K562 (cell line): ENCODE measurements at regions not wholly inside any gene's neighbourhood (a gene's known extent, or its start where the extent isn't known, plus 50 kb on each side); places are given as distances from the start of the nearest gene placed in this dataset.

Source experiments
- ATAC-seq: fragments of 200-7000 bp; cut with Tn5 transposase; 3 replicates; pipeline ENCODE4 v1.9.1; 2020; ENCODE audit warnings: moderate library complexity
- BruUV-seq: library from RNA; stranded (reverse); fragments of 400-500 nt; replicated peaks from 2 replicates; lab custom pipeline; 2021; lab: Mats Ljungman, UMichigan
- CTCF ChIA-PET: fragments of 300-600 bp; formaldehyde crosslinking; extraction: SDS; loops from one replicate; lab custom pipeline; 2021; ENCODE audit warnings: low intra/inter-chr PET ratio; lab: Yijun Ruan, JAX
- POLR2A ChIA-PET: fragments of 300-600, 350-650 bp; sonication (Branson Sonifier 250); formaldehyde crosslinking; extraction: SDS; loops from one replicate; lab custom pipeline; 2021; ENCODE audit warnings: antibody characterized with exemption, inconsistent platforms; lab: Yijun Ruan, JAX
- DNase-seq, 4 experiments: peaks; one replicate each; pipeline versions ENCODE4 v3.0.0 to v3.0.0-alpha.2; 2011 to 2018; ENCODE audit warnings: low spot score in 3 of 4, mixed read lengths in 3 of 4; ENCODE audit errors: extremely low read depth in 1 of 4
- FAIRE-seq: peaks from 2 replicates; lab custom pipeline; 2011; peaks lifted over from hg19 to GRCh38; lab: Jason Lieb, UNC
- H2AFZ ChIP-seq: 2 replicates; pipeline ENCODE4 v1.6.0; 2011; ENCODE audit warnings: low read depth, low read length, control low read depth, inconsistent platforms
- H3K27ac ChIP-seq: fragments of 200-600 bp; 3 replicates; pipeline ENCODE4 v1.8.0; 2011; ENCODE audit warnings: low read depth, mild to moderate bottlenecking, control low read depth, inconsistent platforms, low read length, moderate library complexity, mixed read lengths; ENCODE audit errors: extremely low read depth
- H3K27me3 ChIP-seq, 2 experiments: fragments of 300-600 bp in 1 of 2; 2 replicates in 1 of 2; 3 replicates in 1 of 2; pipeline versions ENCODE4 v1.6.0 to v1.8.0; 2011; ENCODE audit warnings: inconsistent platforms in 2 of 2, low read length in 2 of 2, mild to moderate bottlenecking in 1 of 2, mixed read lengths in 1 of 2, moderate library complexity in 1 of 2; ENCODE audit not compliant: control insufficient read depth in 2 of 2, insufficient read depth in 2 of 2
- H3K36me3 ChIP-seq: fragments of 300-600 bp; 3 replicates; pipeline ENCODE4 v1.8.0; 2011; ENCODE audit warnings: mild to moderate bottlenecking, low read length, inconsistent platforms; ENCODE audit not compliant: control insufficient read depth, insufficient read depth
- H3K4me1 ChIP-seq, 2 experiments: fragments of 200-600 bp in 1 of 2; replicated peaks in 1 of 2; 2 replicates in 1 of 2; 3 replicates in 1 of 2; pipeline versions ENCODE4 v1.5.1 to v1.8.0; 2011; ENCODE audit warnings: inconsistent platforms in 2 of 2, low read length in 2 of 2, mild to moderate bottlenecking in 1 of 2, mixed read lengths in 1 of 2, moderate library complexity in 1 of 2; ENCODE audit not compliant: control insufficient read depth in 2 of 2, insufficient read depth in 2 of 2
- H3K4me2 ChIP-seq: 2 replicates; pipeline ENCODE4 v1.6.1; 2011; ENCODE audit warnings: low read length, control low read depth, inconsistent platforms, mixed read lengths; ENCODE audit not compliant: insufficient read depth
- H3K4me3 ChIP-seq: fragments of 200-600 bp; sonication (generic), shearing (Covaris generic); 2 replicates; pipeline ENCODE4 v1.5.1; 2016; ENCODE audit warnings: control low read depth, inconsistent platforms
- H3K79me2 ChIP-seq: fragments of 200-600 bp; 3 replicates; pipeline ENCODE4 v1.8.0; 2011; ENCODE audit warnings: low read length, inconsistent platforms; ENCODE audit not compliant: control insufficient read depth, insufficient read depth
- H3K9ac ChIP-seq, 2 experiments: 2 replicates each; pipeline versions ENCODE4 v1.6.0 to v1.6.1; 2011; ENCODE audit warnings: low read depth in 2 of 2, low read length in 2 of 2, control low read depth in 1 of 2, inconsistent platforms in 1 of 2, mild to moderate bottlenecking in 1 of 2, mixed read lengths in 1 of 2; ENCODE audit not compliant: insufficient read depth in 1 of 2
- H3K9me1 ChIP-seq: one replicate; pipeline ENCODE4 v1.6.0; 2011; ENCODE audit warnings: inconsistent platforms, mild to moderate bottlenecking, low read length, moderate library complexity; ENCODE audit not compliant: control insufficient read depth, insufficient read depth
- H3K9me3 ChIP-seq: replicated peaks from 2 replicates; pipeline ENCODE4 v1.5.1; 2011; ENCODE audit warnings: low read depth, low read length, inconsistent platforms; ENCODE audit not compliant: control insufficient read depth, insufficient read depth
- H4K20me1 ChIP-seq: replicated peaks from 2 replicates; pipeline ENCODE4 v1.6.1; 2011; ENCODE audit warnings: low read length, inconsistent platforms, mixed read lengths; ENCODE audit not compliant: control insufficient read depth, insufficient read depth
- CSDE1 ChIP-seq, 2 experiments: fragments of 450-650 bp; IDR thresholded peaks; 2 replicates each; pipeline ENCODE4 v1.6.1; 2016; ENCODE audit warnings: mild to moderate bottlenecking in 1 of 2
- DACH1 ChIP-seq: fragments of 450-650 bp; IDR thresholded peaks from 2 replicates; pipeline ENCODE4 v1.6.1; 2018; ENCODE audit not compliant: partially characterized antibody
- EWSR1 ChIP-seq: fragments of 450-650 bp; IDR thresholded peaks from 2 replicates; pipeline ENCODE4 v1.6.1; 2018; ENCODE audit warnings: borderline replicate concordance, mild to moderate bottlenecking, low read depth, moderate library complexity; ENCODE audit not compliant: partially characterized antibody
- FOXM1 ChIP-seq, 2 experiments: fragments of 450-650 bp in 1 of 2; sonication (generic) in 1 of 2; formaldehyde crosslinking in 1 of 2; IDR thresholded peaks; 2 replicates each; pipeline versions ENCODE4 v1.6.1 to v1.9.0; 2017 to 2022; ENCODE audit warnings: low read depth in 2 of 2, mild to moderate bottlenecking in 2 of 2, missing genetic modification reagents in 1 of 2, moderate library complexity in 1 of 2
- LARP7 ChIP-seq: fragments of 450-650 bp; IDR thresholded peaks from 2 replicates; pipeline ENCODE4 v1.6.1; 2016
- MCM7 ChIP-seq, 2 experiments: fragments of 450-650 bp; IDR thresholded peaks; 2 replicates each; pipeline ENCODE4 v1.6.1; 2016 to 2018
- MYBL2 ChIP-seq, 2 experiments: fragments of 450-650 bp in 1 of 2; sonication (generic) in 1 of 2; formaldehyde crosslinking in 1 of 2; IDR thresholded peaks; 2 replicates each; pipeline versions ENCODE4 v1.6.1 to v1.8.1; 2017 to 2022; ENCODE audit warnings: borderline replicate concordance in 1 of 2, inconsistent platforms in 1 of 2, low read depth in 1 of 2, mild to moderate bottlenecking in 1 of 2, missing genetic modification reagents in 1 of 2, moderate library complexity in 1 of 2
- NRF1 ChIP-seq, 2 experiments: fragments of 450-650 bp; IDR thresholded peaks in 1 of 2; conservative IDR thresholded peaks in 1 of 2; 2 replicates each; pipeline ENCODE4 v1.6.1; 2014; ENCODE audit warnings: mild to moderate bottlenecking in 2 of 2
- POLR2AphosphoS2 ChIP-seq: IDR thresholded peaks from 2 replicates; pipeline ENCODE4 v1.6.1; 2012; ENCODE audit warnings: low read length, improper control_type of control experiment
- PTRF ChIP-seq: fragments of 450-650 bp; IDR thresholded peaks from 2 replicates; pipeline ENCODE4 v1.6.1; 2016; ENCODE audit warnings: mild to moderate bottlenecking, missing genetic modification characterization, missing compliant biosample characterization
- ZNF764 ChIP-seq: fragments of 250-450 bp; sonication (Bioruptor Pico); IDR thresholded peaks from 2 replicates; pipeline ENCODE4 v1.4.0; 2020; ENCODE audit warnings: low read depth, mild to moderate bottlenecking, moderate library complexity
- WGBS: fragments of 100-300 bp; shearing (Covaris generic); methylation state at CpG from one replicate; pipeline ENCODE4 v1.1.6; 2016; ENCODE audit warnings: low coverage, mixed read lengths; ENCODE audit not compliant: insufficient coverage; ENCODE audit errors: missing lambda C conversion rate; 5-methylcytosine and 5-hydroxymethylcytosine counted together
- in situ Hi-C: fragments of 300-500 bp; cut with MboI; formaldehyde crosslinking; loops from 4 replicates; pipeline ENCODE4 v1.15.0; 2018; ENCODE audit warnings: inconsistent platforms, mixed read lengths
- intact Hi-C: fragments of 100-400 bp; cut with micrococcal nuclease; formaldehyde crosslinking; loops from 2 replicates; pipeline ENCODE4 v1.14.2; 2022
- TF ChIP-seq, protein P1 (sequence below): fragments of 250-450 bp; sonication (Bioruptor Pico); IDR thresholded peaks from 2 replicates; pipeline ENCODE4 v1.4.0; 2020; ENCODE audit warnings: mild to moderate bottlenecking, moderate library complexity, borderline replicate concordance
- TF ChIP-seq, protein P2 (sequence below): fragments of 250-450 bp; sonication (Bioruptor Pico); IDR thresholded peaks from 2 replicates; pipeline ENCODE4 v1.8.0; 2022; ENCODE audit warnings: moderate library complexity, mild to moderate bottlenecking, inconsistent platforms

DNA sequence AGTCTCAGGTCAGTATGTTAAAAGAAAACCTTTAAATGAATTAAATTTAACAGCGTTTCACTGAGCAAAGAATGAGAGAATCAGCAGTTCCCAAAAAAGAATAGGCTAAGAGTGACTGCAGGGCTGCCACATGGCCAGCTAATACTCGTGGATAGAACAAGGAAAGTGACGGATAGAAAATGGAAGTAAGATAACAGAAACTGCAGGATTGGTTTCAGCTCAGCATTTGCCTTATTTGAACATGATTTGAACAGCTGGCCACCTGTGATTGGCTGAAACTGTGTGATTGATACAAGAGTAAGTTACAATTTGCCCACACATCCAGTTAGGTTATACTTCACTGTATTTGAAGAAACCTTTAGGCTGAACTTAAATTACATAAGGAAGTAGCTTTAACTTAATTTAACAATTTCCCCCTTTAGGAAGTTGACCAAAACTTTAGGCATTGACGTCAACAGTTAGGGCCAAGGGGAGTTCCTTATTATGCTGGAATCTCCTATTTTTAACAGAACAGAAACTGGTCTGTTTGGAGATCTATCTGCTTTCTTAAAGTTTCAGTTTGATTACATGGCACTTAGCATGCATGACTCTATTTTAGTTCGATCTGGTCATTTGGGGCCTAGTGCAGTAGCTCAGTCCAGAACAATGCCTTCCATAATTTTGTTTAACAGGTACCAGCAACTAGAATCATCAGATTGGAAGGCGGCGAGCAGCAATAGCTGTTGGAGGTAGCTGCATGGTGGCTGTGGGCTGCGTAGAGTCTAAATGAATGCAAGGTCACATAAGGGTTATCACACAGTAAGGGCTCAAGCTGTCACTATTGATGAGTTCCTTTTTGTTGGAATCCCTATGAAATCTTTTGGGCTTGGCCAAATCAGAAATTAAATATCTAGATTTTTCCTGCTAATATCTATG, 143.4 kb downstream of the TRIM43 start (continued):
- TF ChIP-seq, protein P1, sequence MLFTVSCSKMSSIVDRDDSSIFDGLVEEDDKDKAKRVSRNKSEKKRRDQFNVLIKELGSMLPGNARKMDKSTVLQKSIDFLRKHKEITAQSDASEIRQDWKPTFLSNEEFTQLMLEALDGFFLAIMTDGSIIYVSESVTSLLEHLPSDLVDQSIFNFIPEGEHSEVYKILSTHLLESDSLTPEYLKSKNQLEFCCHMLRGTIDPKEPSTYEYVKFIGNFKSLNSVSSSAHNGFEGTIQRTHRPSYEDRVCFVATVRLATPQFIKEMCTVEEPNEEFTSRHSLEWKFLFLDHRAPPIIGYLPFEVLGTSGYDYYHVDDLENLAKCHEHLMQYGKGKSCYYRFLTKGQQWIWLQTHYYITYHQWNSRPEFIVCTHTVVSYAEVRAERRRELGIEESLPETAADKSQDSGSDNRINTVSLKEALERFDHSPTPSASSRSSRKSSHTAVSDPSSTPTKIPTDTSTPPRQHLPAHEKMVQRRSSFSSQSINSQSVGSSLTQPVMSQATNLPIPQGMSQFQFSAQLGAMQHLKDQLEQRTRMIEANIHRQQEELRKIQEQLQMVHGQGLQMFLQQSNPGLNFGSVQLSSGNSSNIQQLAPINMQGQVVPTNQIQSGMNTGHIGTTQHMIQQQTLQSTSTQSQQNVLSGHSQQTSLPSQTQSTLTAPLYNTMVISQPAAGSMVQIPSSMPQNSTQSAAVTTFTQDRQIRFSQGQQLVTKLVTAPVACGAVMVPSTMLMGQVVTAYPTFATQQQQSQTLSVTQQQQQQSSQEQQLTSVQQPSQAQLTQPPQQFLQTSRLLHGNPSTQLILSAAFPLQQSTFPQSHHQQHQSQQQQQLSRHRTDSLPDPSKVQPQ = no peak
- TF ChIP-seq MYBL2 (IDR thresholded peaks at IDR 0.05; ENCODE audit: low read depth) = no peak
- no peak for TF ChIP-seq MYBL2 (CRISPR knock-in tag; IDR thresholded peaks at IDR 0.05; ENCODE audit: borderline replicate concordance)

DNA sequence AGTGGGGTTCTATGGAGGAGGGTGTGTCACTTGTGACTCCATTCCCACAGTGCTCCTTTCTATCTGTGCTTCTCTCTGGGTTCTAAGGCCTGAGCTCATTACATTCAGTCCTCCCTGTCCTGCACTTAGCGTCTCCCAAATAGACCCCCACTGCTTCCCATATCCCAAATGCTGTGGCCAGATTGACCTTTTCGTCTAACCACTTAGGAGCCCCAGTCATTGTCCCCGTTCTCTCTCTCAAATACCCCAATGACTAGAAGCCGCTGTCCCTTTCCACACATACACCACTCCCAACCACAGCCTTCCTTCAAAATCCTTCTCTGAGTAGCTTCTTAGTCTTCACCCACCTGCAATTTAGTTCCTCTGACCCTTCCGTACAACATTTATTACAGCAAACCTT, 146.5 kb downstream of the TRIM43 start:
- no TSS peak for BruUV-seq
- ATAC-seq (no peak), DNase-seq (no peak), FAIRE-seq (no peak)
- intact Hi-C loops (no loop called here), in situ Hi-C loops (no loop called here)
- Histone ChIP-seq H3K9me3 (no peaks in the 10 kb centered on the region), H3K9me1 (no peaks in the 10 kb centered on the region), H3K36me3 (no peaks in the 10 kb centered on the region), H3K4me2 (no peak overlapping the region), H3K27ac (no peak overlapping the region), H3K79me2 (no peaks in the 10 kb centered on the region), H3K27me3 (peaks cover 0 to 3% of the 10 kb centered on the region in 2 experiments; a peak in 1 of 5 replicates), H3K9ac (no peak overlapping the region), H4K20me1 (no peaks in the 10 kb centered on the region), H3K4me1 (no peaks in the 10 kb centered on the region), H2AFZ (no peak overlapping the region), H3K4me3 (no peak overlapping the region)
- CTCF ChIA-PET = no interaction called here
- TF ChIP-seq LARP7 (no peak), MCM7 (IDR thresholded peaks at IDR 0.05) (no peak), EWSR1 (no peak), FOXM1 (IDR thresholded peaks at IDR 0.05; ENCODE audit: low read depth) (no peak), FOXM1 (CRISPR knock-in tag; IDR thresholded peaks at IDR 0.05; ENCODE audit: low read depth) (no peak), DACH1 (no peak), POLR2AphosphoS2 (no peak), ZNF764 (CRISPR knock-in tag) (no peak), CSDE1 (IDR thresholded peaks at IDR 0.05) (no peak), NRF1 (conservative IDR thresholded peaks at IDR 0.05 in 1 of 2, IDR thresholded peaks at IDR 0.05 in 1 of 2) (no peak), PTRF (tag) (no peak)
- TF ChIP-seq, protein P2, sequence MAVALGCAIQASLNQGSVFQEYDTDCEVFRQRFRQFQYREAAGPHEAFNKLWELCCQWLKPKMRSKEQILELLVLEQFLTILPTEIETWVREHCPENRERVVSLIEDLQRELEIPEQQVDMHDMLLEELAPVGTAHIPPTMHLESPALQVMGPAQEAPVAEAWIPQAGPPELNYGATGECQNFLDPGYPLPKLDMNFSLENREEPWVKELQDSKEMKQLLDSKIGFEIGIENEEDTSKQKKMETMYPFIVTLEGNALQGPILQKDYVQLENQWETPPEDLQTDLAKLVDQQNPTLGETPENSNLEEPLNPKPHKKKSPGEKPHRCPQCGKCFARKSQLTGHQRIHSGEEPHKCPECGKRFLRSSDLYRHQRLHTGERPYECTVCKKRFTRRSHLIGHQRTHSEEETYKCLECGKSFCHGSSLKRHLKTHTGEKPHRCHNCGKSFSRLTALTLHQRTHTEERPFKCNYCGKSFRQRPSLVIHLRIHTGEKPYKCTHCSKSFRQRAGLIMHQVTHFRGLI (CRISPR knock-in tag) = no peak
- POLR2A ChIA-PET = no interaction called here
- WGBS = 18% methylated on average over 5 of the region's 5 CpGs
